ENCODE measurements at regions not wholly inside any gene's neighbourhood (a gene's known extent, or its start where the extent isn't known, plus 50 kb on each side); places are given as distances from the start of the nearest gene placed in this dataset.

GRCh38 chr7:36045326-36045725 is 107.7 kb upstream of the EEPD1 start:
- Histone ChIP-seq H3K27me3 (ENCODE audit: control insufficient read depth, low read length) (no peaks in the 10 kb centered on the region), H3K27ac (ENCODE audit: low read depth, low read length) (no peak overlapping the region), H3K4me3 (ENCODE audit: low read length) (no peak overlapping the region), H3K36me3 (ENCODE audit: control insufficient read depth, low read length) (no peaks in the 10 kb centered on the region), H3K9me3 (ENCODE audit: control insufficient read depth, insufficient read depth, low read length) (no peaks in the 10 kb centered on the region; the same call in 1 of the 2 replicates), H3F3A (ENCODE audit: control insufficient read depth, insufficient read depth) (no peaks in the 10 kb centered on the region), H3K79me2 (ENCODE audit: control insufficient read depth, low read length) (no peaks in the 10 kb centered on the region), H3K4me1 (ENCODE audit: control insufficient read depth, low read length) (peaks cover 12% of the 10 kb centered on the region), H3K4me2 (ENCODE audit: low read length) (no peak overlapping the region), H3K9me2 (replicated peaks; ENCODE audit: control insufficient read depth, low read length) (no peaks in the 10 kb centered on the region), H4K20me1 (ENCODE audit: control insufficient read depth, insufficient read depth, low read depth, low read length) (no peaks in the 10 kb centered on the region)
- TF ChIP-seq EZH2phosphoT487 (IDR thresholded peaks at IDR 0.05; ENCODE audit: borderline replicate concordance, low read length) (no peak), CTCF (IDR thresholded peaks at IDR 0.05; ENCODE audit: low read depth, low read length, poor library complexity, severe bottlenecking) (no peak)

GRCh38 chr7:36045830-36046341 is 107.2 kb upstream of the EEPD1 start:
- peaks cover 12% of the 10 kb centered on the region for H3K4me1 ChIP-seq (ENCODE audit: control insufficient read depth, low read length)
- H3K9me2 ChIP-seq (replicated peaks; ENCODE audit: control insufficient read depth, low read length), result no peaks in the 10 kb centered on the region
- no peak overlapping the region for H3K4me2 ChIP-seq (ENCODE audit: low read length)
- no peaks in the 10 kb centered on the region for H3K27me3 ChIP-seq (ENCODE audit: control insufficient read depth, low read length)
- no peaks in the 10 kb centered on the region for H3K79me2 ChIP-seq (ENCODE audit: control insufficient read depth, low read length)
- no peaks in the 10 kb centered on the region for H3F3A ChIP-seq (ENCODE audit: control insufficient read depth, insufficient read depth)
- H3K36me3 ChIP-seq (ENCODE audit: control insufficient read depth, low read length), result no peaks in the 10 kb centered on the region
- no peak overlapping the region for H3K27ac ChIP-seq (ENCODE audit: low read depth, low read length)
- no peaks in the 10 kb centered on the region for H4K20me1 ChIP-seq (ENCODE audit: control insufficient read depth, insufficient read depth, low read depth, low read length)
- no peaks in the 10 kb centered on the region; the same call in 1 of the 2 replicates for H3K9me3 ChIP-seq (ENCODE audit: control insufficient read depth, insufficient read depth, low read length)
- TF ChIP-seq CTCF (IDR thresholded peaks at IDR 0.05; ENCODE audit: low read depth, low read length, poor library complexity, severe bottlenecking) (no peak), EZH2phosphoT487 (IDR thresholded peaks at IDR 0.05; ENCODE audit: borderline replicate concordance, low read length) (no peak)
- H3K4me3 ChIP-seq (ENCODE audit: low read length), result no peak overlapping the region

DNA sequence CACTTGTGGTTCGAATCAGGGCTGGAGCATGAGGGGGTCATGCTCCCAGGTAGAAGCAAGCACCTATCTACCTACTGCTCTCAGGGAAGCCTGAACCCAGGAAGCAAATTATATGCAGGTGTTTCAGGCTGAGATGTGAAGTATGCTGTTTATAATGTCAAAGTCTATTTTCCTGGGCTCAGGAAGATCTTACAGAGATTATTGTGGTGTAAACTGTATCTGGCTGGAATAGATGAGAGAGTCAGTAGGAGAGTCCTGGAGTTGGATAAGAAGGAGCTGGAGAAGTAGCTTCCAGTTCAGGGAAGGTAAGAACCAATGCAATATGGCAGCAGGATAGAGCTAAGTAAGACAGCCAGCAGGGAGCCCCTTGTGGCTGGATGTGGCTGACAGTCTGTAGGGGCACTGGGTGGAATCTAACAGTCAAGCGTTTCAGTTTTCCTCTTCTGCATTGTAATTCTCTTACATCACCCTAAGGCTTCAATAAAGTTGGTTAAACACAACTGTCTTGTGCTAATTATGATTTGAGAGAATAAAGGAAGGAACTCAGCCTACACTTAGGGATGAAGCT is 105.9 kb upstream of the EEPD1 start:
- no peak overlapping the region for H3K27ac ChIP-seq (ENCODE audit: low read depth, low read length)
- no peaks in the 10 kb centered on the region for H3K9me2 ChIP-seq (replicated peaks; ENCODE audit: control insufficient read depth, low read length)
- no peak overlapping the region for H3K4me3 ChIP-seq (ENCODE audit: low read length)
- H3K79me2 ChIP-seq (ENCODE audit: control insufficient read depth, low read length), result no peaks in the 10 kb centered on the region
- no peaks in the 10 kb centered on the region for H3F3A ChIP-seq (ENCODE audit: control insufficient read depth, insufficient read depth)
- no peaks in the 10 kb centered on the region; the same call in 1 of the 2 replicates for H3K9me3 ChIP-seq (ENCODE audit: control insufficient read depth, insufficient read depth, low read length)
- H3K27me3 ChIP-seq (ENCODE audit: control insufficient read depth, low read length), result no peaks in the 10 kb centered on the region
- no peaks in the 10 kb centered on the region for H4K20me1 ChIP-seq (ENCODE audit: control insufficient read depth, insufficient read depth, low read depth, low read length)
- H3K4me1 ChIP-seq (ENCODE audit: control insufficient read depth, low read length), result peaks cover 12% of the 10 kb centered on the region
- TF ChIP-seq CTCF (IDR thresholded peaks at IDR 0.05; ENCODE audit: low read depth, low read length, poor library complexity, severe bottlenecking), result peak; percentile 58
- no peak for TF ChIP-seq EZH2phosphoT487 (IDR thresholded peaks at IDR 0.05; ENCODE audit: borderline replicate concordance, low read length)
- no peak overlapping the region for H3K4me2 ChIP-seq (ENCODE audit: low read length)
- H3K36me3 ChIP-seq (ENCODE audit: control insufficient read depth, low read length), result no peaks in the 10 kb centered on the region

All from DOHH2 (cell line).